ENCODE measurements at regions not wholly inside any gene's neighbourhood (a gene's known extent, or its start where the extent isn't known, plus 50 kb on each side); places are given as distances from the start of the nearest gene placed in this dataset.
"Not testable (repeated sequence)": the region's sequence is repeated elsewhere in the genome, so short reads cannot be mapped to it uniquely, and the experiment has no call there.

DNA sequence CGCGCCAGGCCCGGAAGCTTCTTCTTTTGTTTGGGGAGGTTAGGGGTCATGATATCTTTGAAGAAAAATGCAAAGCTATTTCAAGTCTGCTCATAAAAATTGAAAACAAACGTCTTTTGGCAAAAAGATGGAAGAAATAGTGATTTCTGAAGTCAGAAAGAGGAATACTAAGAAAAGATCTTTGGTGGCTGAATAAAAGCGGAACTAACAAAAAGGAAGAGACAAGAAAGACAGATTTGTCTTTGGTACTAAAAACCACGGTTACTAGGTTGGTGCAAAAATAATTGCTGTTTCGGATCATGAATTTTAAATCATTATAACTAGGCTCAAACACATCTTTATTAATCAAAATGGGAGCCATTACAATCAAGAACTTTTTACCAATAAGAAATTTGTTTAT lies 164.6 kb upstream of the TRIB2 start:
- DNase-seq = no peak
- Mint-ChIP-seq H3K36me3 (no peaks in the 10 kb centered on the region), H3K9me3 (no peaks in the 10 kb centered on the region), H3K27ac (no peak overlapping the region), H3K4me3 (no peak overlapping the region), H3K27me3 (no peaks in the 10 kb centered on the region), H3K4me1 (ENCODE audit: low read depth) (peaks cover 41% of the 10 kb centered on the region)
- intact Hi-C loops (cut with micrococcal nuclease) = no loop called here
- ChIA-PET POLR2A (no interaction called here), CTCF (no interaction called here)

DNA sequence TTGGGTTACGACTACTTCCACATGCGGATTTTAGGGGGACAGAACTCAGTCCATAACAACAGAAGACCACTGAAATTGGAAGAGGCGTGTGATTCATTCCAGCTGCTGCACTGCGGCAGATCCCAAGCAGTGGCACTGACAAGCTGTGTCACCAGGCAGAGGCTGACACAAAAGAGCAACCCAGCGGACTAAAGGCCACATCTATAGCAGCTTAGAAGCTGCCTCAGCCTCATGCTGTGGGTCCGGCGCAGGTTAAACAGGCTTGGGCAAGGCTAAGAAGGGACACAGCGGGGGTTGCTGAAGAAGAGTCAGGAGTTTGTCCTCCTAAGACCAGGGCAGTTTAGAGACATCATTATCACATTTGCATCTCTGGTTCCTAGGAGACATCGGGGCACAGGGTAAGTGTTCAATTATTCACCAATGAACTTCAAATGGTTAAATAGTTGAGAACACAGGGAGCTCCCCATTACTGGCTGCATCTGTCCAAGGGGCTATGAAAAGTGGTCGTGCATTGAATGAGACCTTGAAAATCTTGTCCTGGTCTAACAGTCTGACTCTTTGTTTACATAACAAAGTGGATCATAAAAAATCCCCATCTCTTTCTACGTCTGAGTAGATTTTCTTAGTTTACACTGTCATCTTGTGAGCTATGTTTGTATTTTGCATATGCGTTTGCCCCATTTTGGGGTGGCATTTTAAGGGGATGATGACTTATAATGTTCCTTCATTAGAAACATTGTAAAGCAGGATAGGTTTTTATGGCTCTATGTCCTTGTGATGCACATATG lies 162.3 kb upstream of the TRIB2 start:
- no peak for DNase-seq
- peaks cover 42% of the 10 kb centered on the region for H3K4me1 Mint-ChIP-seq (ENCODE audit: low read depth)
- CTCF ChIA-PET = interaction anchor here (0.9 to 2.7 kb wide), 3 partner anchors 19 to 167 kb away, joined by 4 to 14 read pairs (median 4); partner anchors contain the start of gene TRIB2
- peak overlapping the region; percentile 80 for H3K27ac Mint-ChIP-seq
- intact Hi-C loops (cut with micrococcal nuclease) = loop anchor here (1.0 to 5.0 kb wide), 6 partner anchors 50 to 453 kb away; partner anchors contain the start of gene TRIB2
- no peaks in the 10 kb centered on the region for H3K36me3 Mint-ChIP-seq
- H3K9me3 Mint-ChIP-seq = no peaks in the 10 kb centered on the region
- POLR2A ChIA-PET = interaction anchor here (0.6 to 1.4 kb wide), 5 partner anchors 20 to 653 kb away, joined by 3 to 6 read pairs (median 3); partner anchors contain the start of gene TRIB2
- H3K27me3 Mint-ChIP-seq = no peaks in the 10 kb centered on the region
- H3K4me3 Mint-ChIP-seq = peak overlapping the region; percentile 21

DNA sequence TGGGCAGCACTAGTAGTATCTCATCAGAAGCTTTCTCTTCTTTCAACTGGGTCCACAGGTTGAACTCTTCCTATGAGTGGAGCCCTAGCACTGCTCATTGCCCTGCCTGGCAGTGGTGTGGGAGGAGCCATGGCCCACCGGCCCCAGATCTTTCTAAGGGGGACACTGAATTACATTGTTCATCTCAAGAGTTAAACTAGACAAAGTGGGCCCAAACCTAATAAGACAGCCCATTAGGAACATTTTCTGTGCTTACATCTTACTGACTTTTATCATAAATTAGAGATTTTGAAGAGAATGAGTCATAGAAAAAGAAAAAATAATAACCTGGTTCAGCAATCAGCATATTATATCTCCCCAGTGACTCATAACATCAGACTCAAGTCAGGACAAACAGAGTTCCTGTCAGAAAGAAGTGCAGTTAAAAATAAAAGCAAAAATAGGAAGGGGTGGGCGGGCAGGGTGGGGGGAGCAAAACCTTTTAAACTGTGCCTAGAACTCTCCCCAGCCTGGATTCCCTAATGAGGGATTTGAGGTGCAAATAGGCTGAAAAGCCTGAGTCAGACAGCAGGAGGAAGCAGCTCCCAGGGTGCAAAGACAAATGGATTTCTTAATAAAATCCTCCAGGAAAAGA lies 161.6 kb upstream of the TRIB2 start:
- ChIA-PET CTCF (interaction anchor here (0.9 to 2.7 kb wide), 4 partner anchors 20 to 166 kb away, joined by 4 to 14 read pairs (median 5); partner anchors contain the start of gene TRIB2), POLR2A (interaction anchor here (0.6 to 1.4 kb wide), 5 partner anchors 21 to 654 kb away, joined by 3 to 6 read pairs (median 3); partner anchors contain the start of gene TRIB2)
- Mint-ChIP-seq H3K4me3 (peak overlapping the region; percentile 21), H3K9me3 (no peaks in the 10 kb centered on the region), H3K27ac (peak overlapping the region; percentile 80), H3K27me3 (no peaks in the 10 kb centered on the region), H3K36me3 (no peaks in the 10 kb centered on the region), H3K4me1 (ENCODE audit: low read depth) (peaks cover 40% of the 10 kb centered on the region)
- intact Hi-C loops (cut with micrococcal nuclease) = loop anchor here (1.0 to 5.0 kb wide), 6 partner anchors 51 to 452 kb away; partner anchors contain the start of gene TRIB2
- peak; percentile 52 for DNase-seq

DNA sequence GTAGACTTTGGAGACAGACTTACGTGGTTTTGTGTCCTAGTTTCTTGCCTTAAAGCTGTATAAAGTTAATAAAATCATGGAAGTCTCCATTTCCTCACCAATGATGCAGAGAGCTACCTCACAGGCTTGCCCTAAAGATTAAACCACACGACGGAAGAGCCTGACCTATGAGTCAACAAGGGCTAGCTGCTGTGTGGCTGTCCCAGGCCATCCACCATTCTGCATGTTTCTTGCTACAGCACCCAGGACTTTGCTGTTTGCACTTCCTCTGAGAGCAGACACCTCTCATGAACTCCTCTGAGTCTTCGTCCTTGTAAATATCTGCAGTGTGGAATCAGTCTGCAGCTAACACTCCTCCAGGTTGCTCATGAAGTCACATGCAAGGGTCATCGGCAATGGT lies 160.0 kb upstream of the TRIB2 start:
- intact Hi-C loops (cut with micrococcal nuclease) = loop anchor here (5.0 kb wide), 2 partner anchors 124 to 451 kb away; no protein-coding TSS in a partner anchor
- no peak overlapping the region for H3K4me3 Mint-ChIP-seq
- H3K27me3 Mint-ChIP-seq = no peaks in the 10 kb centered on the region
- H3K9me3 Mint-ChIP-seq = no peaks in the 10 kb centered on the region
- CTCF ChIA-PET = interaction anchor here (1.2 to 2.1 kb wide), 5 partner anchors 50 to 160 kb away, joined by 3 to 6 read pairs (median 4); partner anchors contain the start of gene TRIB2
- POLR2A ChIA-PET = interaction anchor here (0.6 kb wide), 1 partner anchor 36 kb away, joined by 3 read pairs; no protein-coding TSS in a partner anchor
- H3K36me3 Mint-ChIP-seq = no peaks in the 10 kb centered on the region
- no peak overlapping the region for H3K27ac Mint-ChIP-seq
- peak; percentile 40 for DNase-seq
- peaks cover 40% of the 10 kb centered on the region for H3K4me1 Mint-ChIP-seq (ENCODE audit: low read depth)

DNA sequence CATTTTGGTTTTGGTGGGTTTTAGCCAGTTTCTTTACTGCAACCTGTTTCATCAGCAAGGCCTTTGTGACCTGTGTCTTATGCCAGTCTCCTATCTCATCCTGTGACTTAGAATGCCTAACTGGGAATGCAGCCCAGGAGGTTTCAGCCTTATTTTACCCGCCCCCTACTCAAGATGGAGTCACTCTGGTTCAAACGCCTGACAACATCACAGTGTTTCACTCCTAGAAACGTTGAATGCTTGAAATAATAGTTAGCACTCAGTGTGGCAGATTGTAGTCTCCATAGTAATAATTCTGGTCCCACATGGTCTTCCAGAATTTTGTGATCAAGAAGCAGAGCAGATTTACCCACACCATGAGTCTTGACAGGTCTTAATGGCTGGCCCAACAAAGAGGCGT lies 159.0 kb upstream of the TRIB2 start:
- POLR2A ChIA-PET = no interaction called here
- H3K27ac Mint-ChIP-seq = no peak overlapping the region
- intact Hi-C loops (cut with micrococcal nuclease) = loop anchor here (5.0 kb wide), 2 partner anchors 125 to 450 kb away; no protein-coding TSS in a partner anchor
- peaks cover 43% of the 10 kb centered on the region for H3K4me1 Mint-ChIP-seq (ENCODE audit: low read depth)
- DNase-seq = no peak
- H3K27me3 Mint-ChIP-seq = no peaks in the 10 kb centered on the region
- CTCF ChIA-PET = interaction anchor here (1.5 kb wide), 1 partner anchor 9 kb away, joined by 3 read pairs; no protein-coding TSS in a partner anchor
- H3K9me3 Mint-ChIP-seq = no peaks in the 10 kb centered on the region
- H3K4me3 Mint-ChIP-seq = no peak overlapping the region
- H3K36me3 Mint-ChIP-seq = no peaks in the 10 kb centered on the region

DNA sequence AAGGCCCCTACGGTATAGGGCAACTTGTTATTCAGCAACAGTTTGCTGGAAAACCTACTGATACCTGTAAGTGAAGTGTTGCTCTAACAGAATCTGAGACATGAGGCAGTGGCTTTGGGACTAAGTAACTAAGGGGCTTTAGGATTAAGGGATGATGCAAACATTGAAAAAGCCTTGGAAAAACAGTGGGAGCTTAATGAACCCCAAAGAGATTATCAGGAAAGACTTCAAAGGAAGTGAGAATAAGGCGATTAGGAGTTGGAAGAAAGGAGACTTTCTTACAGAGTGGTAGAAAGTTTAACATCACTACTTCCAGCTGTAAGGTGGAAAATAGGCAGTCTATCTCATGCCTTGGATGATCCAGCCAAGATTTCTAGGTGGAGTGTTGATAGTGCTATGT lies 158.2 kb upstream of the TRIB2 start:
- no peaks in the 10 kb centered on the region for H3K27me3 Mint-ChIP-seq
- CTCF ChIA-PET = interaction anchor here (1.5 kb wide), 1 partner anchor 10 kb away, joined by 3 read pairs; no protein-coding TSS in a partner anchor
- no peak overlapping the region for H3K27ac Mint-ChIP-seq
- H3K4me3 Mint-ChIP-seq = no peak overlapping the region
- no peaks in the 10 kb centered on the region for H3K9me3 Mint-ChIP-seq
- no peak for DNase-seq
- no peaks in the 10 kb centered on the region for H3K36me3 Mint-ChIP-seq
- H3K4me1 Mint-ChIP-seq (ENCODE audit: low read depth) = peaks cover 41% of the 10 kb centered on the region
- intact Hi-C loops (cut with micrococcal nuclease) = loop anchor here (5.0 kb wide), 2 partner anchors 126 to 449 kb away; no protein-coding TSS in a partner anchor
- POLR2A ChIA-PET = no interaction called here

DNA sequence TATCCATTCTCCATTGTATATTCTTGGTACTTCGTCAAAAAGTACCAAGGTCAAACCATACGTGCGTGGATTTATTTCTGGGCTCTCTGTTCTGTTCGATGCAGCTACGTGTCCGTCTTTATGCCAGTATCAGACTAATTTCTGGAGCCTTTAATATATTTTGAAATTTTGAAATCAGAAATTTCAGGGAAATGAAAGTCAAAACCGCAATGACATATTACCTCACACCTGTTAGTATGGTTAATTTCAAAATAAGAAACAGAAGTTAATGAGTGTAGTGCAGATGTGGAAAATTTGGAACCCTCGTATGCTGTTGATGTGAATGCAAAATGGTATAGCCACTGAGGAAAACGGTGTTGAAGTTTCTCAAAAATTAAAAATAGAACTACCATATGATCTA lies 156.1 kb upstream of the TRIB2 start:
- ChIA-PET POLR2A (no interaction called here), CTCF (no interaction called here)
- Mint-ChIP-seq H3K27me3 (no peaks in the 10 kb centered on the region), H3K9me3 (no peaks in the 10 kb centered on the region), H3K4me1 (ENCODE audit: low read depth) (peaks cover 25% of the 10 kb centered on the region), H3K27ac (no peak overlapping the region), H3K4me3 (no peak overlapping the region), H3K36me3 (no peaks in the 10 kb centered on the region)
- DNase-seq = no peak
- intact Hi-C loops (cut with micrococcal nuclease) = no loop called here

DNA sequence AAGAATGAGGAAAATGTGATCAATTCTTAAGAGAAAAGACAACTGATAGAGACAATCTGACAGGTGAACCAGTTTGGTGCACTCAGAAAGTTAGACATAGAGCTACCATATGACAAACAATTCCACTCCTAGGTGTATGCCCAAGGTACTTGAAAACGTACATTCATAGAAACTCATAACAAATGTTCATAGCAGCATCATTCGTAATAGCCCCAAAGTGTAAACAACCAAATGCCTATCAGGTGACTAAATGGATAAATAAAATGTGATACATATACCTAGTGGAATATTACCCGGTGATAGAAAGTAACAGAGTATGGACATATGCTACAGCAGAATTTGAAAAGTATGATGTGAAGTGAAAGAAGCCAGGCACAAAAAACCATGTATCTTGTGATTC lies 149.3 kb upstream of the TRIB2 start:
- DNase-seq = no peak
- peaks cover 10% of the 10 kb centered on the region for H3K4me1 Mint-ChIP-seq (ENCODE audit: low read depth)
- no peak overlapping the region for H3K4me3 Mint-ChIP-seq
- no peaks in the 10 kb centered on the region for H3K9me3 Mint-ChIP-seq
- intact Hi-C loops (cut with micrococcal nuclease) = no loop called here
- H3K27ac Mint-ChIP-seq = no peak overlapping the region
- no peaks in the 10 kb centered on the region for H3K27me3 Mint-ChIP-seq
- ChIA-PET CTCF (no interaction called here), POLR2A (no interaction called here)
- H3K36me3 Mint-ChIP-seq = no peaks in the 10 kb centered on the region

DNA sequence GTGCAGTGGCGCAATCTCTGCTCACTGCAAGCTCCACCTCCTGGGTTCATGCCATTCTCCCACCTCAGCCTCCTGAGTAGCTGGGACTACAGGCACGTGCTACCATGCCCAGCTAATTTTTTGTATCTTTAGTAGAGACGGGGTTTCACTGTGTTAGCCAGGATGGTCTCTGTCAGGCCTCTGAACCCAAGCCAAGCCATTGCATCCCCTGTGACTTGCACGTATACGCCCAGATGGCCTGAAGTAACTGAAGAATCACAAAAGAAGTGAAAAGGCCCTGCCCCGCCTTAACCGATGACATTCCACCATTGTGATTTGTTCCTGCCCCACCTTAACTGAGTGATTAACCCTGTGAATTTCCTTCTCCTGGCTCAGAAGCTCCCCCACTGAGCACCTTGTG lies 147.2 kb upstream of the TRIB2 start:
- DNase-seq; intact Hi-C loops (cut with micrococcal nuclease); H3K36me3 Mint-ChIP-seq; CTCF ChIA-PET; H3K4me3 Mint-ChIP-seq; H3K27me3 Mint-ChIP-seq; H3K9me3 Mint-ChIP-seq; H3K27ac Mint-ChIP-seq; POLR2A ChIA-PET; H3K4me1 Mint-ChIP-seq (ENCODE audit: low read depth): not testable (repeated sequence)

DNA sequence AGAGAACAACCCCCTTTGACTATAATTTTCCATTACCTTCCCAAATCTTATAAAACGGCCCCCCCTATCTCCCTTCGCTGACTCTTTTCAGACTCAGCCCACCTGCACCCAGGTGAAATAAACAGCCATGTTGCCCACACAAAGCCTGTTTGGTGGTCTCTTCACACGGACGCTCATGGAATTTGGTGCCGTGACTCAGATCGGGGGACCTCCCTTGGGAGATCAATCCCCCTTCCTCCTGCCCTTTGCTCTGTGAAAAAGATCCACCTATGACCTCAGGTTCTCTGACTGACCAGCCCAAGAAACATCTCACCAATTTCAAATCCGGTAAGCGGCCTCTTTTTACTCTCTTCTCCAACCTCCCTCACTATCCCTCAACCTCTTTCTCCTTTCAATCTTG lies 146.8 kb upstream of the TRIB2 start:
- H3K27ac Mint-ChIP-seq; H3K9me3 Mint-ChIP-seq; H3K36me3 Mint-ChIP-seq; H3K4me1 Mint-ChIP-seq (ENCODE audit: low read depth); POLR2A ChIA-PET; CTCF ChIA-PET; intact Hi-C loops (cut with micrococcal nuclease); H3K4me3 Mint-ChIP-seq; DNase-seq; H3K27me3 Mint-ChIP-seq: not testable (repeated sequence)

DNA sequence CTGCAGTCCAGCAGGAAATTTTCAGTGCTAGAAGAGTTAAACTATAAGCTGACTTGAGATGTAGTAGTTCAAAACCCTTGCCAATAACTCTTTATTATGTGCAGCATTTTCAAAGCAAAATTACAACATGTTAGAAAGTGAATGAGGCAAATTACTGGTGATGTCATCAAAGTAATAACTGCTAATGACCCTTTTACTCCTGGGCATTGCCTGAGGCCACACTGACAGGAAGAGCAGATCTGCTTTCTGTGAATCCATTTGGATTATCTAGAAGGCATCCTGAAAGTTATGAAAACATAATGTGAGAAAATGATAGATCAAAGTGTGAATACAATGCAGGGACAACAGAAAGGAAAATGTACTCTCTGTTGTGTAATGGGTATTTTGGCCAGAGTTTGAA lies 139.6 kb upstream of the TRIB2 start:
- H3K27me3 Mint-ChIP-seq = no peaks in the 10 kb centered on the region
- DNase-seq = no peak
- CTCF ChIA-PET = no interaction called here
- no peaks in the 10 kb centered on the region for H3K36me3 Mint-ChIP-seq
- intact Hi-C loops (cut with micrococcal nuclease) = no loop called here
- H3K4me3 Mint-ChIP-seq = no peak overlapping the region
- H3K9me3 Mint-ChIP-seq = no peaks in the 10 kb centered on the region
- H3K4me1 Mint-ChIP-seq (ENCODE audit: low read depth) = no peaks in the 10 kb centered on the region
- POLR2A ChIA-PET = no interaction called here
- no peak overlapping the region for H3K27ac Mint-ChIP-seq

DNA sequence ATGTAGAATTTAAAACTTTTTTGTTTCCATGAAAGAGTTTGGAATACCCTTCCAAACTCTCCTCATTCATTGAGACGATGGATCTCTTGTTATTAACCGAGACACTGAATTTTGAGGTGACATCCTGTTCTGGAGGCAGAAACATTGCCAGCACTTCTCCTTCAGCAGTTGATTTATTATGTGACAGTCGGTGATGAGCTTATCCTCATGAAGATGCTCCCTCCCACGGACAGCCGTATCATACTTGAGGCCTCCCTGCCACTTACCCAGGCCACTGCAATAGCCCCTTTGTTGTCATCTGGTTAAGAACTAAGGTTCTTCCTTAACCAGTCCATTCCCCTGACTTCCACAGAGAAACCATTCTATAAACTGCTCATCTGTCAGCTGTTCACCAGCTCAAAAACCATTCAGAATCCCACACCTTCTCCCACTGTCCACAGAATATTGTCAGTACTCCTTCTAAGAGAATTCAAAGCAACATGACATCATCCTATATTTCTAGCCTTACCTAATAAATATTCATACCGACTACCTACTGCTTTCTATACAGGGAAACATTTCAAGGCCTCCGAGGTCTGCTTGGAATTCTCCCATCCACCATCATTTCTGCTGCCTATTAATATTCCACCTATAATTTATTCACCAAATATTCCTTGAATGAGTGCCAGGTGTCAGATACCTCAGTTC lies 139.0 kb upstream of the TRIB2 start:
- H3K27me3 Mint-ChIP-seq = no peaks in the 10 kb centered on the region
- CTCF ChIA-PET = no interaction called here
- H3K27ac Mint-ChIP-seq = no peak overlapping the region
- POLR2A ChIA-PET = no interaction called here
- H3K4me3 Mint-ChIP-seq = no peak overlapping the region
- no peaks in the 10 kb centered on the region for H3K4me1 Mint-ChIP-seq (ENCODE audit: low read depth)
- H3K36me3 Mint-ChIP-seq = no peaks in the 10 kb centered on the region
- no peak for DNase-seq
- no peaks in the 10 kb centered on the region for H3K9me3 Mint-ChIP-seq
- intact Hi-C loops (cut with micrococcal nuclease) = no loop called here

All from activated CD4-positive, alpha-beta memory T cell treated with anti-CD3 and anti-CD28 coated beads for 36 hours (primary cell).